GM12878 (cell line): ENCODE measurements at regions not wholly inside any gene's neighbourhood (a gene's known extent, or its start where the extent isn't known, plus 50 kb on each side); places are given as distances from the start of the nearest gene placed in this dataset.

ENCODE experiments used
- CTCF ChIP-seq, 3 experiments: IDR thresholded peaks in 2 of 3; conservative IDR thresholded peaks in 1 of 3; 2 replicates each; pipeline ENCODE4 v1.5.1; 2011; ENCODE audit warnings: low read depth in 3 of 3, low read length in 3 of 3, mild to moderate bottlenecking in 3 of 3, control low read depth in 2 of 3, moderate library complexity in 2 of 3, inconsistent platforms in 1 of 3, mixed read lengths in 1 of 3; ENCODE audit not compliant: control insufficient read depth in 2 of 3, insufficient read depth in 1 of 3; ENCODE audit errors: extremely low read depth in 1 of 3
- POLR2A ChIP-seq: IDR thresholded peaks from 2 replicates; pipeline ENCODE4 v1.6.1; 2011; ENCODE audit warnings: low read depth, mild to moderate bottlenecking, low read length
- RAD21 ChIP-seq: IDR thresholded peaks from 2 replicates; pipeline ENCODE4 v1.6.1; 2011; ENCODE audit warnings: mild to moderate bottlenecking, low read depth, low read length, moderate library complexity; ENCODE audit not compliant: insufficient read depth
- ZBTB40 ChIP-seq: fragments of 450-650 bp; IDR thresholded peaks from 2 replicates; pipeline ENCODE4 v1.6.1; 2016; ENCODE audit warnings: mild to moderate bottlenecking, moderate library complexity, borderline replicate concordance
- TF ChIP-seq, protein P1 (sequence below): fragments of 450-650 bp; IDR thresholded peaks from 2 replicates; pipeline ENCODE4 v1.6.1; 2014; ENCODE audit warnings: mild to moderate bottlenecking

DNA sequence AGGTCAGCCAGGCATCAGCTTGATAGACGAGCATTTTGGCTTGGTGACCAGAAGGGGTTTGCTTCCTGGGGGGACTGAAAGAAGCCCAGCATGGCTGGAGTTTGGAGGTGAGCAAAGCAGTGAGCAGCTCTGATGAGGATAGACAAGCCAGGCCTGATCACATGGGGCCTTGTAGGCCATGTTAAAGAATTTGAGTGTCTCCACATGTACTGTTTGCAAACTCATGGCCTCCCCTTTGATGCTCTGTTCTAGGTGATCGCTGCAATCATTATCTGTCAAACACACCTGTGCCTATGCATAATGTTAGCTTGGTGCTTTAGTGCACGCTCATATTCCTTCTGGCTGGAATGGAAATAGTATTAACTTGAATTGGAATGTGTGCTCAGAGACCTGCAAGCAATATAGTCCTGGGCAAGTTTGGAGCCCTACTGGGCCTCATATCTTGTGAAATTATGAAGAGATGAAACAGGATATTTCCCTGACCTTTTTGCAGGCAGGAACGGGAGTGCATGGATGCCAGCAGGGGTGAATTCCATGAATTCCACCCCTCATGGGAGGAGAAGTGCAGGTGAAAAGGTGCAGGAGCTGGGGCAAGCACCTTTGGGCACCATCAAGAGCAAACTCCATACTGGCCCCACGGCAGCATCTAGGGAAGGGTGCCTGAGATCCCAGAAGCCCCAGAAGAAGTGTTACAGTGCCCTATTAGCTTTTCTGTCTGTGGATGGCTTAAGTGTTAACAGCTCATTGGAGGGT is 480.5 kb downstream of the EPM2A start:
- TF ChIP-seq RAD21 (no peak), ZBTB40 (no peak), CTCF (IDR thresholded peaks at IDR 0.05 in 2 of 3, conservative IDR thresholded peaks at IDR 0.05 in 1 of 3; ENCODE audit: control insufficient read depth in 2 of 3, extremely low read depth in 1 of 3, insufficient read depth in 1 of 3, low read depth in 3 of 3, low read length in 3 of 3) (no peak), POLR2A (no peak)
- TF ChIP-seq, protein P1, sequence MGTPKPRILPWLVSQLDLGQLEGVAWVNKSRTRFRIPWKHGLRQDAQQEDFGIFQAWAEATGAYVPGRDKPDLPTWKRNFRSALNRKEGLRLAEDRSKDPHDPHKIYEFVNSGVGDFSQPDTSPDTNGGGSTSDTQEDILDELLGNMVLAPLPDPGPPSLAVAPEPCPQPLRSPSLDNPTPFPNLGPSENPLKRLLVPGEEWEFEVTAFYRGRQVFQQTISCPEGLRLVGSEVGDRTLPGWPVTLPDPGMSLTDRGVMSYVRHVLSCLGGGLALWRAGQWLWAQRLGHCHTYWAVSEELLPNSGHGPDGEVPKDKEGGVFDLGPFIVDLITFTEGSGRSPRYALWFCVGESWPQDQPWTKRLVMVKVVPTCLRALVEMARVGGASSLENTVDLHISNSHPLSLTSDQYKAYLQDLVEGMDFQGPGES: no peak
